Keratinocyte (primary cell): ENCODE measurements at regions not wholly inside any gene's neighbourhood (a gene's known extent, or its start where the extent isn't known, plus 50 kb on each side); places are given as distances from the start of the nearest gene placed in this dataset.

ENCODE experiments used
- DNase-seq: peaks from one replicate; pipeline ENCODE4 v3.0.0-alpha.2; 2011; ENCODE audit warnings: low read depth, missing footprints, low spot score
- FAIRE-seq: peaks from 2 replicates; lab custom pipeline; 2011; peaks lifted over from hg19 to GRCh38; lab: Jason Lieb, UNC
- H2AFZ ChIP-seq: 2 replicates; pipeline ENCODE4 v1.6.0; 2012; ENCODE audit warnings: low read length, control low read depth, inconsistent platforms; ENCODE audit not compliant: control insufficient read depth
- H3K27ac ChIP-seq: 2 replicates; pipeline ENCODE4 v1.5.1; 2011; ENCODE audit warnings: low read length; ENCODE audit not compliant: control insufficient read depth, insufficient read depth
- H3K27me3 ChIP-seq: 3 replicates; pipeline ENCODE4 v1.6.0; 2011; ENCODE audit warnings: low read length; ENCODE audit not compliant: control insufficient read depth, insufficient read depth; ENCODE audit errors: extremely low read depth
- H3K36me3 ChIP-seq, 2 experiments: 2 replicates in 1 of 2; 3 replicates in 1 of 2; pipeline ENCODE4 v1.5.1; 2011; ENCODE audit warnings: low read length in 2 of 2, mild to moderate bottlenecking in 1 of 2; ENCODE audit not compliant: control insufficient read depth in 2 of 2, insufficient read depth in 2 of 2; ENCODE audit errors: extremely low read depth in 1 of 2
- H3K4me1 ChIP-seq: 3 replicates; pipeline ENCODE4 v1.5.1; 2011; ENCODE audit warnings: low read length; ENCODE audit not compliant: control insufficient read depth, insufficient read depth; ENCODE audit errors: extremely low read depth
- H3K4me2 ChIP-seq: 3 replicates; pipeline ENCODE4 v1.6.0; 2011; ENCODE audit warnings: low read depth, low read length; ENCODE audit not compliant: control insufficient read depth, insufficient read depth; ENCODE audit errors: extremely low read depth
- H3K4me3 ChIP-seq, 3 experiments: fragments of 200-600 bp in 1 of 3; sonication (generic) in 1 of 3; 2 replicates in 2 of 3; 3 replicates in 1 of 3; pipeline ENCODE4 v1.5.1; 2011 to 2016; ENCODE audit warnings: low read length in 3 of 3, mild to moderate bottlenecking in 3 of 3, control low read depth in 2 of 3, inconsistent platforms in 1 of 3, low read depth in 1 of 3, mixed read lengths in 1 of 3, mixed run types in 1 of 3, moderate library complexity in 1 of 3; ENCODE audit not compliant: control insufficient read depth in 2 of 3, insufficient read depth in 2 of 3; ENCODE audit errors: extremely low read depth in 1 of 3
- H3K79me2 ChIP-seq: 2 replicates; pipeline ENCODE4 v1.6.0; 2012; ENCODE audit warnings: low read length; ENCODE audit not compliant: control insufficient read depth, insufficient read depth
- H3K9ac ChIP-seq: 3 replicates; pipeline ENCODE4 v1.6.0; 2011; ENCODE audit warnings: low read length; ENCODE audit not compliant: control insufficient read depth, insufficient read depth; ENCODE audit errors: extremely low read depth
- H3K9me1 ChIP-seq: 3 replicates; pipeline ENCODE4 v1.6.0; 2011; ENCODE audit warnings: low read length; ENCODE audit not compliant: control insufficient read depth, insufficient read depth; ENCODE audit errors: extremely low read depth
- H3K9me3 ChIP-seq: 2 replicates; pipeline ENCODE4 v1.5.1; 2012; ENCODE audit warnings: low read depth, low read length; ENCODE audit not compliant: control insufficient read depth
- H4K20me1 ChIP-seq: 3 replicates; pipeline ENCODE4 v1.6.0; 2011; ENCODE audit warnings: low read length; ENCODE audit not compliant: control insufficient read depth, insufficient read depth; ENCODE audit errors: extremely low read depth
- EZH2 ChIP-seq: IDR thresholded peaks from one replicate; pipeline ENCODE4 v1.6.1; 2012; ENCODE audit warnings: inconsistent platforms, mild to moderate bottlenecking, low read length, moderate library complexity
- dilution Hi-C: fragments of 300-500 bp; cut with MboI; formaldehyde crosslinking; loops from one replicate; pipeline ENCODE4 v1.7.0; 2020; ENCODE audit warnings: low sequenced_read_pairs; ENCODE audit not compliant: extremely low pct_ligation_motif_present
- TF ChIP-seq, protein P1 (sequence below), 3 experiments: IDR thresholded peaks in 1 of 3; conservative IDR thresholded peaks in 1 of 3; optimal IDR thresholded peaks in 1 of 3; 2 replicates in 2 of 3; 3 replicates in 1 of 3; pipeline versions ENCODE3 to v1.5.1; 2011; ENCODE audit warnings: low read length in 3 of 3, mild to moderate bottlenecking in 3 of 3, moderate library complexity in 2 of 3, control low read depth in 1 of 3, inconsistent platforms in 1 of 3; ENCODE audit not compliant: insufficient read depth in 2 of 3; ENCODE audit errors: extremely low read depth in 1 of 3

DNA sequence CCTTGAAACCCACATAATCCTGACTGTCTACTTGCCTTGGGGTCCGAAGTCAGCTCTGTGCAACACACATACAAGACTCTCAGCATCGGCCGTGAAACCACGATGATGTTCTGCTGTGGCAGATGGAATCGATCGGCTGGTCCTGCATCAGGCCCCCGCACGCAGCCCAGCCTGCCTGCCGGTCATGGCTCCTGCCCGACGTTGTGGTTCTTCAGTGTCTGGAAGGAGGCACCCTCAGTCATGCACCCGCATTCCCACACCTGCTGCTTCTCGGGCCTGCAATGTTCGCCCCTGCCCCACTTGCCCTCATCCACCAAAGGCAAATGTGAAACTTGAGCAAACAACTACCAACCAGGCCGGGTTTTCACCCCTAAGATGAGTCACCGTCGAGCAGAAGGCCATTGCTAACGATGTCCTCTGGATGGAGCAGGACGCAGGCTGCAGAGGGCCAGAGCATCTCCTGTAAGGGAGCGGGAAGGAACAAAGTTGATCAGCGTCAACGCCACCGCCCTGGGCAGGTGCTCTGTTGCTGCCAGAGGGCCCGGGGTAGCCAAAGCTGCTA is 128.9 kb upstream of the PDE10A start:
- no peak overlapping the region for H3K4me2 ChIP-seq
- peaks cover 12% of the 10 kb centered on the region for H3K9me3 ChIP-seq
- H3K9ac ChIP-seq: no peak overlapping the region
- DNase-seq (no peak), FAIRE-seq (no peak)
- H3K4me3 ChIP-seq: no peak overlapping the region
- H3K9me1 ChIP-seq: no peaks in the 10 kb centered on the region
- no peak overlapping the region for H2AFZ ChIP-seq
- no peaks in the 10 kb centered on the region for H3K4me1 ChIP-seq
- dilution Hi-C loops: no loop called here
- no peak overlapping the region for H3K27ac ChIP-seq
- H3K79me2 ChIP-seq: no peaks in the 10 kb centered on the region
- TF ChIP-seq, protein P1, sequence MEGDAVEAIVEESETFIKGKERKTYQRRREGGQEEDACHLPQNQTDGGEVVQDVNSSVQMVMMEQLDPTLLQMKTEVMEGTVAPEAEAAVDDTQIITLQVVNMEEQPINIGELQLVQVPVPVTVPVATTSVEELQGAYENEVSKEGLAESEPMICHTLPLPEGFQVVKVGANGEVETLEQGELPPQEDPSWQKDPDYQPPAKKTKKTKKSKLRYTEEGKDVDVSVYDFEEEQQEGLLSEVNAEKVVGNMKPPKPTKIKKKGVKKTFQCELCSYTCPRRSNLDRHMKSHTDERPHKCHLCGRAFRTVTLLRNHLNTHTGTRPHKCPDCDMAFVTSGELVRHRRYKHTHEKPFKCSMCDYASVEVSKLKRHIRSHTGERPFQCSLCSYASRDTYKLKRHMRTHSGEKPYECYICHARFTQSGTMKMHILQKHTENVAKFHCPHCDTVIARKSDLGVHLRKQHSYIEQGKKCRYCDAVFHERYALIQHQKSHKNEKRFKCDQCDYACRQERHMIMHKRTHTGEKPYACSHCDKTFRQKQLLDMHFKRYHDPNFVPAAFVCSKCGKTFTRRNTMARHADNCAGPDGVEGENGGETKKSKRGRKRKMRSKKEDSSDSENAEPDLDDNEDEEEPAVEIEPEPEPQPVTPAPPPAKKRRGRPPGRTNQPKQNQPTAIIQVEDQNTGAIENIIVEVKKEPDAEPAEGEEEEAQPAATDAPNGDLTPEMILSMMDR (optimal IDR thresholded peaks at IDR 0.05 in 1 of 3, IDR thresholded peaks at IDR 0.05 in 1 of 3, conservative IDR thresholded peaks at IDR 0.05 in 1 of 3; ENCODE audit: extremely low read depth in 1 of 3, insufficient read depth in 2 of 3, low read length in 3 of 3): no peak
- no peak for TF ChIP-seq EZH2
- H3K27me3 ChIP-seq: no peaks in the 10 kb centered on the region
- no peaks in the 10 kb centered on the region for H4K20me1 ChIP-seq
- no peaks in the 10 kb centered on the region for H3K36me3 ChIP-seq

DNA sequence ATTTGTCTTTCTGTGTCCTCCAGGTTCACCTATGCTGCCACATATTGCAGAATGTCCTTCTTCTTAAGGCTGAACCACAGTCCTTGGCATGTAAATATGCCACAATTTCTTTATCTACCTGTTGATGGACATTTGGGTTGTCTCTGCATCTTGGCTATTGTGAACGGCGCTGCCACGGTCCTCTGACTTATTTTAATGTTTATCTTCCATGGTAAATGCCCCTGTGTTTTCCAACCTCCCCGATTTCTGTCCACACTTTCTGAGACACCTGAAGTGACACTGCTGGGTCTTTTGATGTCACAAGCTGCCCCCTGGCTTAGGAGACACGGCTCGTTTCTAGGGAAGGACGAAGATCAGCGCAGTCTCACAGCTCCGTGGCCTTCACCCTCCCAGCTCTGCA is 128.3 kb upstream of the PDE10A start:
- H3K79me2 ChIP-seq: no peaks in the 10 kb centered on the region
- H3K27ac ChIP-seq: no peak overlapping the region
- no peak overlapping the region for H3K4me3 ChIP-seq
- dilution Hi-C loops: no loop called here
- no peak for FAIRE-seq
- TF ChIP-seq, protein P1 (optimal IDR thresholded peaks at IDR 0.05 in 1 of 3, IDR thresholded peaks at IDR 0.05 in 1 of 3, conservative IDR thresholded peaks at IDR 0.05 in 1 of 3; ENCODE audit: extremely low read depth in 1 of 3, insufficient read depth in 2 of 3, low read length in 3 of 3): no peak
- TF ChIP-seq EZH2: no peak
- no peaks in the 10 kb centered on the region for H4K20me1 ChIP-seq
- H3K9ac ChIP-seq: no peak overlapping the region
- H3K27me3 ChIP-seq: no peaks in the 10 kb centered on the region
- H3K4me1 ChIP-seq: no peaks in the 10 kb centered on the region
- H2AFZ ChIP-seq: no peak overlapping the region
- no peaks in the 10 kb centered on the region for H3K36me3 ChIP-seq
- no peaks in the 10 kb centered on the region for H3K9me1 ChIP-seq
- H3K4me2 ChIP-seq: no peak overlapping the region
- DNase-seq: no peak
- peaks cover 11% of the 10 kb centered on the region for H3K9me3 ChIP-seq
